ENCODE measurements at regions not wholly inside any gene's neighbourhood (a gene's known extent, or its start where the extent isn't known, plus 50 kb on each side); places are given as distances from the start of the nearest gene placed in this dataset.

DNA sequence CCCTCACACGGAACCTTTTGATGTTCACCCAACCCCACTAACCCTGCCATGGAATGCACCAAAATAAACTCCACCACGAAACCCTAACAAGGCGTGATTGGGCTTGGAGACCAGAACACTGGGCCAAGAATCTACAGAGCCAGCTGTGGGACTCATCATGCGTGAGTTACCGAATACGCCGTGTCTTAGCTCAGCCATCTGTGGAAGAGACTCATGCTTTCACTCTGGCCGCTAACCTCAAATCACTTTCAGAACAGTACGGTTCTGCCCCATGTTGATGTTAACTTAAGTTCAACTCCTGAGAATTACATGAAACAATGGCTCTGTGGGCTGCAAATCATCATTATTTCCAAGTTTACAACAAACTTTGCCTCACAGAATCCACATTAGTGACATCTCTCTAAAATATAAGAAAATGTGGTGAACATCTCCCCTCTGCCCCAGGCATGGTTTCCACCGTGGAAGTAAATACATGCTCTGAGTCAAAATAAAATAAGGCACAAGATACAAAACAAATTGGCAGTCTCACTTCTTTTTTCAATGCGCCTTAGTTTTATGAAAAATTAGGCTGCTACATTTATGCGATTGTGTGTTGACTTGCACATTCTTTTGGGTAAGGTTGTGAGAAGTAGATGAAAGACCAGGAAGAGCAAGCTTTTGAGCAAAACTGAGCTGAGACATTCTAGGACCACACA lies 308.9 kb upstream of the EXOC2 start (continued):
- TF ChIP-seq, protein P1, sequence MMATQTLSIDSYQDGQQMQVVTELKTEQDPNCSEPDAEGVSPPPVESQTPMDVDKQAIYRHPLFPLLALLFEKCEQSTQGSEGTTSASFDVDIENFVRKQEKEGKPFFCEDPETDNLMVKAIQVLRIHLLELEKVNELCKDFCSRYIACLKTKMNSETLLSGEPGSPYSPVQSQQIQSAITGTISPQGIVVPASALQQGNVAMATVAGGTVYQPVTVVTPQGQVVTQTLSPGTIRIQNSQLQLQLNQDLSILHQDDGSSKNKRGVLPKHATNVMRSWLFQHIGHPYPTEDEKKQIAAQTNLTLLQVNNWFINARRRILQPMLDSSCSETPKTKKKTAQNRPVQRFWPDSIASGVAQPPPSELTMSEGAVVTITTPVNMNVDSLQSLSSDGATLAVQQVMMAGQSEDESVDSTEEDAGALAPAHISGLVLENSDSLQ (IDR thresholded peaks at IDR 0.05), result no peak
- TF ChIP-seq, protein P2, sequence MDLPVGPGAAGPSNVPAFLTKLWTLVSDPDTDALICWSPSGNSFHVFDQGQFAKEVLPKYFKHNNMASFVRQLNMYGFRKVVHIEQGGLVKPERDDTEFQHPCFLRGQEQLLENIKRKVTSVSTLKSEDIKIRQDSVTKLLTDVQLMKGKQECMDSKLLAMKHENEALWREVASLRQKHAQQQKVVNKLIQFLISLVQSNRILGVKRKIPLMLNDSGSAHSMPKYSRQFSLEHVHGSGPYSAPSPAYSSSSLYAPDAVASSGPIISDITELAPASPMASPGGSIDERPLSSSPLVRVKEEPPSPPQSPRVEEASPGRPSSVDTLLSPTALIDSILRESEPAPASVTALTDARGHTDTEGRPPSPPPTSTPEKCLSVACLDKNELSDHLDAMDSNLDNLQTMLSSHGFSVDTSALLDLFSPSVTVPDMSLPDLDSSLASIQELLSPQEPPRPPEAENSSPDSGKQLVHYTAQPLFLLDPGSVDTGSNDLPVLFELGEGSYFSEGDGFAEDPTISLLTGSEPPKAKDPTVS (IDR thresholded peaks at IDR 0.05; ENCODE audit: low read depth, low read length), result no peak
- TF ChIP-seq NFYB (IDR thresholded peaks at IDR 0.05; ENCODE audit: insufficient read depth, low read depth, low read length) (no peak), ZNF687 (IDR thresholded peaks at IDR 0.05) (no peak), SMC3 (IDR thresholded peaks at IDR 0.05; ENCODE audit: borderline replicate concordance, low read length) (no peak), MTA3 (IDR thresholded peaks at IDR 0.05; ENCODE audit: borderline replicate concordance, low read length) (peak; percentile 88; the same call in 1 of the 2 replicates), NFYA (IDR thresholded peaks at IDR 0.05; ENCODE audit: borderline replicate concordance, low read depth, low read length) (no peak), MXI1 (IDR thresholded peaks at IDR 0.05; ENCODE audit: low read depth, low read length) (no peak), IKZF2 (IDR thresholded peaks at IDR 0.05) (no peak), BCL11A (IDR thresholded peaks at IDR 0.05; ENCODE audit: low read depth, low read length) (peak; percentile 59; the same call in 1 of the 2 replicates), SPI1 (IDR thresholded peaks at IDR 0.05; ENCODE audit: borderline replicate concordance, insufficient read depth, low read depth, low read length) (no peak), SREBF2 (IDR thresholded peaks at IDR 0.05; ENCODE audit: low read length) (no peak), STAT3 (IDR thresholded peaks at IDR 0.05; ENCODE audit: low read depth, low read length) (no peak)
- TF ChIP-seq, protein P3, sequence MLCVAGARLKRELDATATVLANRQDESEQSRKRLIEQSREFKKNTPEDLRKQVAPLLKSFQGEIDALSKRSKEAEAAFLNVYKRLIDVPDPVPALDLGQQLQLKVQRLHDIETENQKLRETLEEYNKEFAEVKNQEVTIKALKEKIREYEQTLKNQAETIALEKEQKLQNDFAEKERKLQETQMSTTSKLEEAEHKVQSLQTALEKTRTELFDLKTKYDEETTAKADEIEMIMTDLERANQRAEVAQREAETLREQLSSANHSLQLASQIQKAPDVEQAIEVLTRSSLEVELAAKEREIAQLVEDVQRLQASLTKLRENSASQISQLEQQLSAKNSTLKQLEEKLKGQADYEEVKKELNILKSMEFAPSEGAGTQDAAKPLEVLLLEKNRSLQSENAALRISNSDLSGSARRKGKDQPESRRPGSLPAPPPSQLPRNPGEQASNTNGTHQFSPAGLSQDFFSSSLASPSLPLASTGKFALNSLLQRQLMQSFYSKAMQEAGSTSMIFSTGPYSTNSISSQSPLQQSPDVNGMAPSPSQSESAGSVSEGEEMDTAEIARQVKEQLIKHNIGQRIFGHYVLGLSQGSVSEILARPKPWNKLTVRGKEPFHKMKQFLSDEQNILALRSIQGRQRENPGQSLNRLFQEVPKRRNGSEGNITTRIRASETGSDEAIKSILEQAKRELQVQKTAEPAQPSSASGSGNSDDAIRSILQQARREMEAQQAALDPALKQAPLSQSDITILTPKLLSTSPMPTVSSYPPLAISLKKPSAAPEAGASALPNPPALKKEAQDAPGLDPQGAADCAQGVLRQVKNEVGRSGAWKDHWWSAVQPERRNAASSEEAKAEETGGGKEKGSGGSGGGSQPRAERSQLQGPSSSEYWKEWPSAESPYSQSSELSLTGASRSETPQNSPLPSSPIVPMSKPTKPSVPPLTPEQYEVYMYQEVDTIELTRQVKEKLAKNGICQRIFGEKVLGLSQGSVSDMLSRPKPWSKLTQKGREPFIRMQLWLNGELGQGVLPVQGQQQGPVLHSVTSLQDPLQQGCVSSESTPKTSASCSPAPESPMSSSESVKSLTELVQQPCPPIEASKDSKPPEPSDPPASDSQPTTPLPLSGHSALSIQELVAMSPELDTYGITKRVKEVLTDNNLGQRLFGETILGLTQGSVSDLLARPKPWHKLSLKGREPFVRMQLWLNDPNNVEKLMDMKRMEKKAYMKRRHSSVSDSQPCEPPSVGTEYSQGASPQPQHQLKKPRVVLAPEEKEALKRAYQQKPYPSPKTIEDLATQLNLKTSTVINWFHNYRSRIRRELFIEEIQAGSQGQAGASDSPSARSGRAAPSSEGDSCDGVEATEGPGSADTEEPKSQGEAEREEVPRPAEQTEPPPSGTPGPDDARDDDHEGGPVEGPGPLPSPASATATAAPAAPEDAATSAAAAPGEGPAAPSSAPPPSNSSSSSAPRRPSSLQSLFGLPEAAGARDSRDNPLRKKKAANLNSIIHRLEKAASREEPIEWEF (IDR thresholded peaks at IDR 0.05; ENCODE audit: insufficient replicate concordance, low read depth, low read length), result no peak

All from GM12878 (cell line).